ENCODE measurements at regions not wholly inside any gene's neighbourhood (a gene's known extent, or its start where the extent isn't known, plus 50 kb on each side); places are given as distances from the start of the nearest gene placed in this dataset.

- Histone ChIP-seq H2BK15ac (ENCODE audit: low read length) (no peak overlapping the region), H2BK5ac (ENCODE audit: low read depth, low read length) (no peak overlapping the region), H3K9ac (replicated peaks in 1 of 4; ENCODE audit: extremely low read depth in 1 of 4, low read depth in 3 of 4, low read length in 3 of 4) (no peak overlapping the region), H4K5ac (ENCODE audit: insufficient read length, low read depth, low read length) (no peak overlapping the region), H3K23me2 (ENCODE audit: low read depth, low read length) (no peaks in the 10 kb centered on the region), H3K4me2 (ENCODE audit: insufficient read depth in 1 of 2, low read depth in 2 of 2, low read length in 2 of 2) (no peak overlapping the region), H3K56ac (replicated peaks; ENCODE audit: insufficient read length, low read depth, low read length) (no peak overlapping the region), H3K4ac (replicated peaks; ENCODE audit: insufficient read length, low read depth, low read length) (no peak overlapping the region), H2AFZ (ENCODE audit: low read length) (no peak overlapping the region), H3K18ac (ENCODE audit: extremely low read depth, low read length) (no peak overlapping the region), H3K79me2 (ENCODE audit: control insufficient read depth in 1 of 2, insufficient read depth in 2 of 2, low read length in 2 of 2) (no peaks in the 10 kb centered on the region), H2BK20ac (ENCODE audit: low read length) (no peak overlapping the region), H4K20me1 (replicated peaks in 1 of 2; ENCODE audit: control insufficient read depth in 1 of 2, insufficient read depth in 2 of 2, low read length in 2 of 2) (no peaks in the 10 kb centered on the region), H2AK5ac (ENCODE audit: low read depth, low read length) (no peak overlapping the region), H2BK120ac (replicated peaks; ENCODE audit: low read depth, low read length) (no peak overlapping the region), H3K27me3 (replicated peaks in 1 of 4; ENCODE audit: control insufficient read depth in 3 of 4, extremely low read depth in 1 of 4, insufficient read depth in 3 of 4, low read length in 3 of 4) (no peaks in the 10 kb centered on the region), H3K9me3 (ENCODE audit: insufficient read depth in 2 of 2, low read depth in 1 of 2, low read length in 1 of 2) (no peaks in the 10 kb centered on the region), H4K8ac (ENCODE audit: extremely low read depth, insufficient read depth, low read length) (no peak overlapping the region), H3K79me1 (ENCODE audit: low read depth, low read length) (no peaks in the 10 kb centered on the region), H3K4me3 (ENCODE audit: extremely low read depth in 1 of 4, insufficient read depth in 2 of 4, low read depth in 3 of 4, low read length in 4 of 4) (no peak overlapping the region), H3K36me3 (ENCODE audit: control insufficient read depth in 2 of 4, insufficient read depth in 4 of 4, low read length in 3 of 4) (no peaks in the 10 kb centered on the region), H3K23ac (ENCODE audit: insufficient read length) (no peak overlapping the region), H2BK12ac (ENCODE audit: low read depth, low read length) (no peak overlapping the region), H3K27ac (ENCODE audit: low read depth, low read length) (no peak overlapping the region), H4K91ac (replicated peaks; ENCODE audit: insufficient read length, low read length) (no peak overlapping the region), H3K4me1 (replicated peaks in 1 of 4; ENCODE audit: control insufficient read depth in 3 of 4, insufficient read depth in 4 of 4, low read length in 3 of 4) (peaks cover 0 to 3% (median 0%) of the 10 kb centered on the region in 4 experiments; a peak in 1 of 7 replicates), H3K14ac (ENCODE audit: insufficient read length) (no peak overlapping the region)
- POLR2A ChIA-PET (ENCODE audit: partially characterized antibody), result no interaction called here
- TF ChIP-seq GABPA (IDR thresholded peaks at IDR 0.05; ENCODE audit: borderline replicate concordance, insufficient read depth, low read length) (no peak), SIRT6 (IDR thresholded peaks at IDR 0.05; ENCODE audit: low read length) (no peak), SP4 (IDR thresholded peaks at IDR 0.05; ENCODE audit: low read length) (no peak), TAF1 (IDR thresholded peaks at IDR 0.05; ENCODE audit: low read depth, low read length) (no peak), RFX5 (IDR thresholded peaks at IDR 0.05; ENCODE audit: borderline replicate concordance, low read depth, low read length) (no peak), SP1 (IDR thresholded peaks at IDR 0.05; ENCODE audit: low read depth, low read length) (no peak), RNF2 (IDR thresholded peaks at IDR 0.05; ENCODE audit: borderline replicate concordance, low read depth, low read length, missing control alignments, poor library complexity, severe bottlenecking) (no peak)
- DNase-seq (ENCODE audit: low read depth in 1 of 2, low spot score in 2 of 2) (no peak), FAIRE-seq (peak; percentile 45)
- CTCF ChIA-PET (ENCODE audit: partially characterized antibody), result no interaction called here
- 93% methylated on average over 1 of the region's 1 CpG; no CpG with 5 or more reads in 1 of the 2 experiments for WGBS, 2 experiments (ENCODE audit: extremely low coverage in 1 of 2, insufficient coverage in 1 of 2, insufficient read length in 1 of 2, insufficient replicate concordance in 2 of 2, low coverage in 1 of 2, low lambda C conversion rate in 2 of 2, missing lambda C conversion rate in 1 of 2)
Measured at GRCh38 chrX:113558576-113558975, 717.9 kb upstream of the AMOT start.
